GM23338 (cell line): ENCODE measurements at regions not wholly inside any gene's neighbourhood (a gene's known extent, or its start where the extent isn't known, plus 50 kb on each side); places are given as distances from the start of the nearest gene placed in this dataset.

Experiments
- CREB1 ChIP-seq: fragments of 250-450 bp; sonication (Bioruptor Pico); IDR thresholded peaks from 2 replicates; pipeline ENCODE4 v1.5.0; 2020; ENCODE audit warnings: low read depth, mild to moderate bottlenecking, moderate library complexity
- CTCF ChIP-seq, 2 experiments: fragments of 200-600 bp in 1 of 2; sonication (generic) in 1 of 2; conservative IDR thresholded peaks; 2 replicates each; pipeline versions ENCODE4 v1.5.1 to v1.6.1; 2016 to 2017; ENCODE audit warnings: antibody characterized with exemption in 2 of 2, low read depth in 2 of 2, mild to moderate bottlenecking in 2 of 2, moderate library complexity in 1 of 2
- ETS1 ChIP-seq: IDR thresholded peaks from 2 replicates; pipeline ENCODE4 v1.6.1; 2016; ENCODE audit warnings: antibody characterized with exemption
- EZH2 ChIP-seq: fragments of 200-600 bp; sonication (generic); IDR thresholded peaks from one replicate; pipeline ENCODE4 v1.8.0; 2017; ENCODE audit warnings: antibody characterized with exemption, mild to moderate bottlenecking, low read depth; ENCODE audit not compliant: unreplicated experiment
- EZH2phosphoT487 ChIP-seq: fragments of 200-600 bp; sonication (generic); IDR thresholded peaks from one replicate; pipeline ENCODE4 v1.8.1; 2018; ENCODE audit warnings: antibody characterized with exemption; ENCODE audit not compliant: unreplicated experiment
- JUNB ChIP-seq: IDR thresholded peaks from one replicate; pipeline ENCODE4 v1.6.1; 2016; ENCODE audit warnings: antibody characterized with exemption; ENCODE audit not compliant: unreplicated experiment
- NANOG ChIP-seq: IDR thresholded peaks from 2 replicates; pipeline ENCODE4 v1.6.1; 2016; ENCODE audit warnings: antibody characterized with exemption, borderline replicate concordance
- POLR2AphosphoS5 ChIP-seq: IDR thresholded peaks from 2 replicates; pipeline ENCODE4 v1.6.1; 2016; ENCODE audit warnings: antibody characterized with exemption, low read depth
- REST ChIP-seq: IDR thresholded peaks from one replicate; pipeline ENCODE4 v1.6.1; 2018; ENCODE audit warnings: antibody characterized with exemption; ENCODE audit not compliant: unreplicated experiment
- ZNF114 ChIP-seq: fragments of 250-450 bp; sonication (Bioruptor Pico); IDR thresholded peaks from 2 replicates; pipeline ENCODE4 v1.5.0; 2020; ENCODE audit warnings: mild to moderate bottlenecking, moderate library complexity
- ZNF462 ChIP-seq: fragments of 250-450 bp; sonication (Bioruptor Pico); IDR thresholded peaks from 2 replicates; pipeline ENCODE4 v1.5.0; 2020; ENCODE audit warnings: mild to moderate bottlenecking, moderate library complexity

GRCh38 chr6:153580776-153581175 lies 449.7 kb upstream of the RGS17 start:
- TF ChIP-seq CTCF (conservative IDR thresholded peaks at IDR 0.05; ENCODE audit: low read depth in 2 of 2) (no peak), EZH2 (no peak), POLR2AphosphoS5 (no peak), EZH2phosphoT487 (no peak), REST (no peak), NANOG (no peak), JUNB (no peak), CREB1 (no peak), ETS1 (no peak), ZNF462 (CRISPR knock-in tag) (no peak), ZNF114 (CRISPR knock-in tag) (no peak)
